HL-60 (cell line): ENCODE measurements at regions not wholly inside any gene's neighbourhood (a gene's known extent, or its start where the extent isn't known, plus 50 kb on each side); places are given as distances from the start of the nearest gene placed in this dataset.

Experiments used
- POLR2AphosphoS5 ChIP-seq: IDR thresholded peaks from 2 replicates; pipeline ENCODE4 v1.6.1; 2012; ENCODE audit warnings: low read depth
- SPI1 ChIP-seq: IDR thresholded peaks from 2 replicates; pipeline ENCODE4 v1.6.1; 2012; ENCODE audit warnings: low read depth, mild to moderate bottlenecking, borderline replicate concordance
- TF ChIP-seq, protein P1 (sequence below): IDR thresholded peaks from one replicate; pipeline ENCODE4 v1.5.1; 2011; ENCODE audit warnings: low read length, control low read depth, inconsistent platforms; ENCODE audit not compliant: insufficient read depth

DNA sequence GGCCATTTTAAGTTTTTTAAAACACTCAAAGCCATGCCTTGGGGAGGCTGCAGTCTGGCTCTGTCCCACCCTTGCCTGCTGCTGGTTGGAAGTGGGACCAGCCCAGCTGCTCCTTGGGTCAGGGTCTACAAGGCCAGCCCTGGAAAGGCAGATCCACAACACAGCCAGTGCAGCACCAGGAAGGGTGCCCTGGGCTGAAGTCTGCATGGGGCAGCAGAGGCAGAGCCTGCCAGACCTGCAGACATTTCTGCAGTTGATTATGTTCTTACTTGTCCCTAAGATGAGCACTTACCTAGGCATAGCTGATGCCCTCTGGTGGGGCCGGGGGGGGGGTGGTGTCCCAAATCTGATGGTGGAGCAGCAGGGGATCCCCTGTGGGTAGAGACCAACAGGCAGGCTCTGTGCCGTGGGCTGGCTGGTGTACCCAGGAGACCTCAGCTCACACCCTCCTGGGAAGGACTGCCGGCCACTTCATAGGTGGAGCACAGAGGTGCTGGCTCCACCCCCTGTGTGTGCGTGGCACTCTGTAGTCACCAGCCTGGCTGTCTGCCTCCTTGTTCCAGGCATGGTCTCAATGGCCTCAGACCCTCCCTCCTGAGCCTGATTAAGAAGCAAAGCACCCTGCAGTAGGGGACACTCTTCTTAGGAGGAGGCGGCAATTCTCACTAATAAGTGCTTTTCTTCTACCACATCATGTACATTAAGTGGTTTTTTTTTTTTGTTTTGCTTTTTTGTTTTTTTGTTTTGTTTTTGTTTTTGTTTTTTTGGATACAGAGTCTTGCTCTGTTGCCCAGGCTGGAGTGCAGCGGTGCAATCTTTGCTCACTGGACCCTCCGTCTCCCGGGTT, 97.4 kb upstream of the KLF13 start:
- TF ChIP-seq, protein P1, sequence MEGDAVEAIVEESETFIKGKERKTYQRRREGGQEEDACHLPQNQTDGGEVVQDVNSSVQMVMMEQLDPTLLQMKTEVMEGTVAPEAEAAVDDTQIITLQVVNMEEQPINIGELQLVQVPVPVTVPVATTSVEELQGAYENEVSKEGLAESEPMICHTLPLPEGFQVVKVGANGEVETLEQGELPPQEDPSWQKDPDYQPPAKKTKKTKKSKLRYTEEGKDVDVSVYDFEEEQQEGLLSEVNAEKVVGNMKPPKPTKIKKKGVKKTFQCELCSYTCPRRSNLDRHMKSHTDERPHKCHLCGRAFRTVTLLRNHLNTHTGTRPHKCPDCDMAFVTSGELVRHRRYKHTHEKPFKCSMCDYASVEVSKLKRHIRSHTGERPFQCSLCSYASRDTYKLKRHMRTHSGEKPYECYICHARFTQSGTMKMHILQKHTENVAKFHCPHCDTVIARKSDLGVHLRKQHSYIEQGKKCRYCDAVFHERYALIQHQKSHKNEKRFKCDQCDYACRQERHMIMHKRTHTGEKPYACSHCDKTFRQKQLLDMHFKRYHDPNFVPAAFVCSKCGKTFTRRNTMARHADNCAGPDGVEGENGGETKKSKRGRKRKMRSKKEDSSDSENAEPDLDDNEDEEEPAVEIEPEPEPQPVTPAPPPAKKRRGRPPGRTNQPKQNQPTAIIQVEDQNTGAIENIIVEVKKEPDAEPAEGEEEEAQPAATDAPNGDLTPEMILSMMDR: no peak
- TF ChIP-seq POLR2AphosphoS5: no peak
- TF ChIP-seq SPI1: no peak
